Tibial nerve (tissue), 4 donors: ENCODE measurements at regions not wholly inside any gene's neighbourhood (a gene's known extent, or its start where the extent isn't known, plus 50 kb on each side); places are given as distances from the start of the nearest gene placed in this dataset.

Source experiments
- EP300 ChIP-seq, 2 donors: sonication (generic); formaldehyde crosslinking; IDR thresholded peaks; one replicate each; pipeline ENCODE4 v1.6.1; 2017; ENCODE audit warnings: antibody characterized with exemption in 2 of 2, mild to moderate bottlenecking in 1 of 2
- POLR2A ChIP-seq, 2 donors: fragments of 450-650 bp; IDR thresholded peaks; one replicate each; pipeline ENCODE4 v1.6.1; 2017; ENCODE audit warnings: antibody characterized with exemption in 2 of 2, mild to moderate bottlenecking in 2 of 2, moderate library complexity in 2 of 2
- TF ChIP-seq, protein P1 (sequence below), 5 experiments: fragments of 200-600 bp in 3 of 5; fragments of 450-650 bp in 2 of 5; sonication (generic) in 3 of 5; IDR thresholded peaks; one replicate each; pipeline ENCODE4 v1.5.1; 2016 to 2019; ENCODE audit warnings: antibody characterized with exemption in 5 of 5, mild to moderate bottlenecking in 3 of 5, moderate library complexity in 2 of 5

DNA sequence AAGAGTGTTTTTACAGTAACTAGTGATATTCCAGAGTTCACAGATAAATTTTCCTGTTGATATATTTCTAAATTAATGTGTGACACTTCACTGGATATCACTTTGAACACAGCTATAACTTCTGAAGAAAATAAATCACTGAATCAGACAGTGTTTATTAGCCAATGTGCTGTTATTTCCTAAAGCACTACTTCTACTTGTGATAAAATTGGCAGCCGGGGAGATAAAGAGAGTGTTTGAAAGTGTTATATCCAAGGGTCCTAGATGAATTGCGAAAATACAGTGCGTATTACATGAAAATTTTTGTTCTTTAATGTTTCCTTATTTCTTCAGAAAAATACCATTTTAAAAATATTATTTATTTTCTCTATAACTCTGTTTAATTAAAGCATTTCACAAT, 417.5 kb upstream of the ARGLU1 start:
- TF ChIP-seq EP300 (IDR thresholded peaks at IDR 0.05) (no peak), POLR2A (IDR thresholded peaks at IDR 0.05) (no peak)
- TF ChIP-seq, protein P1, sequence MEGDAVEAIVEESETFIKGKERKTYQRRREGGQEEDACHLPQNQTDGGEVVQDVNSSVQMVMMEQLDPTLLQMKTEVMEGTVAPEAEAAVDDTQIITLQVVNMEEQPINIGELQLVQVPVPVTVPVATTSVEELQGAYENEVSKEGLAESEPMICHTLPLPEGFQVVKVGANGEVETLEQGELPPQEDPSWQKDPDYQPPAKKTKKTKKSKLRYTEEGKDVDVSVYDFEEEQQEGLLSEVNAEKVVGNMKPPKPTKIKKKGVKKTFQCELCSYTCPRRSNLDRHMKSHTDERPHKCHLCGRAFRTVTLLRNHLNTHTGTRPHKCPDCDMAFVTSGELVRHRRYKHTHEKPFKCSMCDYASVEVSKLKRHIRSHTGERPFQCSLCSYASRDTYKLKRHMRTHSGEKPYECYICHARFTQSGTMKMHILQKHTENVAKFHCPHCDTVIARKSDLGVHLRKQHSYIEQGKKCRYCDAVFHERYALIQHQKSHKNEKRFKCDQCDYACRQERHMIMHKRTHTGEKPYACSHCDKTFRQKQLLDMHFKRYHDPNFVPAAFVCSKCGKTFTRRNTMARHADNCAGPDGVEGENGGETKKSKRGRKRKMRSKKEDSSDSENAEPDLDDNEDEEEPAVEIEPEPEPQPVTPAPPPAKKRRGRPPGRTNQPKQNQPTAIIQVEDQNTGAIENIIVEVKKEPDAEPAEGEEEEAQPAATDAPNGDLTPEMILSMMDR (IDR thresholded peaks at IDR 0.05) = no peak
